Renal pelvis (tissue), 1 donor: ENCODE measurements at regions not wholly inside any gene's neighbourhood (a gene's known extent, or its start where the extent isn't known, plus 50 kb on each side); places are given as distances from the start of the nearest gene placed in this dataset.
"Not testable (repeated sequence)": the region's sequence is repeated elsewhere in the genome, so short reads cannot be mapped to it uniquely, and the experiment has no call there.

ENCODE experiments used
- DNase-seq: peaks from one replicate; pipeline ENCODE4 v3.0.0-alpha.2; 2013

GRCh38 chr1:96545935-96546656 is 175.5 kb upstream of the PTBP2 start:
- no peak for DNase-seq

GRCh38 chr1:96550061-96550460 is 171.5 kb upstream of the PTBP2 start:
- no peak for DNase-seq

- no peak for DNase-seq
These were observed 169.1 kb upstream of the PTBP2 start for GRCh38 chr1:96552451-96552850.

- DNase-seq: no peak
These were observed 167.8 kb upstream of the PTBP2 start for GRCh38 chr1:96553811-96554210.

GRCh38 chr1:96554364-96554763 is 167.2 kb upstream of the PTBP2 start:
- DNase-seq: no peak

GRCh38 chr1:96557336-96557735 is 164.2 kb upstream of the PTBP2 start:
- no peak for DNase-seq

- no peak for DNase-seq
These were observed 162.9 kb upstream of the PTBP2 start for GRCh38 chr1:96558635-96559034.

- no peak for DNase-seq
These were observed 162.4 kb upstream of the PTBP2 start for GRCh38 chr1:96559181-96559580.

- no peak for DNase-seq
These were observed 161.6 kb upstream of the PTBP2 start for GRCh38 chr1:96559707-96560596.

- DNase-seq: no peak
These were observed 159.5 kb upstream of the PTBP2 start for GRCh38 chr1:96562094-96562493.

GRCh38 chr1:96564401-96564800 is 157.2 kb upstream of the PTBP2 start:
- DNase-seq: not testable (repeated sequence)

GRCh38 chr1:96565546-96565945 is 156.0 kb upstream of the PTBP2 start:
- DNase-seq: no peak

- DNase-seq: no peak
These were observed 152.9 kb upstream of the PTBP2 start for GRCh38 chr1:96568639-96569038.

GRCh38 chr1:96569288-96569687 is 152.3 kb upstream of the PTBP2 start:
- DNase-seq: no peak

- no peak for DNase-seq
These were observed 141.9 kb upstream of the PTBP2 start for GRCh38 chr1:96579636-96580035.

- DNase-seq: no peak
These were observed 140.7 kb upstream of the PTBP2 start for GRCh38 chr1:96580920-96581319.

- no peak for DNase-seq
These were observed 139.8 kb upstream of the PTBP2 start for GRCh38 chr1:96581772-96582171.

GRCh38 chr1:96583903-96584302 is 137.7 kb upstream of the PTBP2 start:
- DNase-seq: no peak

- no peak for DNase-seq
These were observed 134.4 kb upstream of the PTBP2 start for GRCh38 chr1:96587222-96587621.

- DNase-seq: no peak
These were observed 133.1 kb upstream of the PTBP2 start for GRCh38 chr1:96588416-96588995.

- not testable (repeated sequence) for DNase-seq
These were observed 126.1 kb upstream of the PTBP2 start for GRCh38 chr1:96595530-96595929.

- DNase-seq: no peak
These were observed 125.2 kb upstream of the PTBP2 start for GRCh38 chr1:96596226-96596922.
